Loucy (cell line): ENCODE measurements at regions not wholly inside any gene's neighbourhood (a gene's known extent, or its start where the extent isn't known, plus 50 kb on each side); places are given as distances from the start of the nearest gene placed in this dataset.

Experiments
- H2AFZ ChIP-seq: fragments of 200-600 bp; sonication (generic); 2 replicates; pipeline ENCODE4 v1.6.0; 2016; ENCODE audit warnings: antibody characterized with exemption, mild to moderate bottlenecking, low read length, moderate library complexity
- H3F3A ChIP-seq: fragments of 200-600 bp; 2 replicates; pipeline ENCODE4 v1.6.0; 2016; ENCODE audit warnings: antibody characterized with exemption, low read depth, mild to moderate bottlenecking
- H3K27me3 ChIP-seq: fragments of 200-600 bp; sonication (generic); 2 replicates; pipeline ENCODE4 v1.6.1; 2014; ENCODE audit warnings: low read length, mild to moderate bottlenecking; ENCODE audit not compliant: insufficient read depth, poor library complexity, severe bottlenecking
- H3K36me3 ChIP-seq: fragments of 200-600 bp; sonication (generic); 2 replicates; pipeline ENCODE4 v1.6.1; 2016; ENCODE audit warnings: low read length; ENCODE audit not compliant: insufficient read depth
- H3K4me1 ChIP-seq: fragments of 200-600 bp; sonication (generic); 2 replicates; pipeline ENCODE4 v1.5.1; 2014; ENCODE audit warnings: low read length, mild to moderate bottlenecking; ENCODE audit not compliant: insufficient read depth, poor library complexity, severe bottlenecking
- H3K4me2 ChIP-seq: fragments of 200-600 bp; sonication (generic); 2 replicates; pipeline ENCODE4 v1.6.0; 2014; ENCODE audit warnings: antibody characterized with exemption, low read length, low read depth, mild to moderate bottlenecking; ENCODE audit not compliant: poor library complexity, severe bottlenecking
- H3K4me3 ChIP-seq: fragments of 200-600 bp; sonication (generic); 2 replicates; pipeline ENCODE4 v1.5.1; 2014; ENCODE audit warnings: low read length, mild to moderate bottlenecking, mixed read lengths; ENCODE audit not compliant: poor library complexity, severe bottlenecking
- H3K79me2 ChIP-seq: fragments of 200-600 bp; sonication (generic); 2 replicates; pipeline ENCODE4 v1.6.1; 2014; ENCODE audit warnings: low read length; ENCODE audit not compliant: insufficient read depth
- H3K9ac ChIP-seq: fragments of 200-600 bp; sonication (generic); 2 replicates; pipeline ENCODE4 v1.6.0; 2014; ENCODE audit warnings: mild to moderate bottlenecking, low read depth, low read length, moderate library complexity; ENCODE audit not compliant: poor library complexity, severe bottlenecking
- H3K9me2 ChIP-seq: fragments of 200-600 bp; sonication (generic); replicated peaks from 2 replicates; pipeline ENCODE4 v1.6.1; 2016; ENCODE audit warnings: low read depth, low read length, mixed read lengths
- H3K9me3 ChIP-seq: fragments of 200-600 bp; sonication (generic); 2 replicates; pipeline ENCODE4 v1.6.1; 2014; ENCODE audit warnings: mild to moderate bottlenecking, antibody characterized with exemption, low read length, low read depth; ENCODE audit not compliant: insufficient read depth
- H4K20me1 ChIP-seq: fragments of 200-600 bp; sonication (generic); 2 replicates; pipeline ENCODE4 v1.6.0; 2014; ENCODE audit warnings: antibody characterized with exemption, low read length, mild to moderate bottlenecking; ENCODE audit not compliant: insufficient read depth, poor library complexity, severe bottlenecking
- EZH2phosphoT487 ChIP-seq: fragments of 200-600 bp; IDR thresholded peaks from 2 replicates; pipeline ENCODE4 v1.6.1; 2018; ENCODE audit warnings: antibody characterized with exemption, mild to moderate bottlenecking, moderate library complexity, borderline replicate concordance
- TF ChIP-seq, protein P1 (sequence below): fragments of 200-600 bp; sonication (generic); conservative IDR thresholded peaks from 2 replicates; pipeline ENCODE4 v1.5.1; 2014; ENCODE audit warnings: mild to moderate bottlenecking, antibody characterized with exemption, low read length

DNA sequence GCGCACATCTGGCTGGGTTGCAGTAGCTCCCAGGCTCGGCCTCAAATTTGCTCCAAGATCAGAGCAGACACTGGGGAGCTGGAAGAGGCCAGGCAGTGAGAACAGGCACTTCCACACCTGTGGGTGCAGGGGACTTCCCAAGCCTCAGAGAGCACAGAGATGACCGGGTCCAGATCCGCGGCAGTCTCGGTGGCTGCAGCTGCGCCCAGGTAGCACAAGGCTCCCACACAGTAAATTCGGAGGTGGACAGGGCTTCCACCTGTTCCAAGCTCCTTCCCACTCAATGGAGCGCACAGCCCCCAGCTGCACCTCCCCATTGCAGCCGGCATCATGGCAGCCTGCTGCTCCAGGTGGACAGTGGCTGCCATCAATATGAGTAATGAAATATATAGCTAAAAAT lies 1417.4 kb upstream of the SLC10A2 start:
- no peak overlapping the region for H3K4me3 ChIP-seq
- H3K9ac ChIP-seq, result no peak overlapping the region
- TF ChIP-seq, protein P1, sequence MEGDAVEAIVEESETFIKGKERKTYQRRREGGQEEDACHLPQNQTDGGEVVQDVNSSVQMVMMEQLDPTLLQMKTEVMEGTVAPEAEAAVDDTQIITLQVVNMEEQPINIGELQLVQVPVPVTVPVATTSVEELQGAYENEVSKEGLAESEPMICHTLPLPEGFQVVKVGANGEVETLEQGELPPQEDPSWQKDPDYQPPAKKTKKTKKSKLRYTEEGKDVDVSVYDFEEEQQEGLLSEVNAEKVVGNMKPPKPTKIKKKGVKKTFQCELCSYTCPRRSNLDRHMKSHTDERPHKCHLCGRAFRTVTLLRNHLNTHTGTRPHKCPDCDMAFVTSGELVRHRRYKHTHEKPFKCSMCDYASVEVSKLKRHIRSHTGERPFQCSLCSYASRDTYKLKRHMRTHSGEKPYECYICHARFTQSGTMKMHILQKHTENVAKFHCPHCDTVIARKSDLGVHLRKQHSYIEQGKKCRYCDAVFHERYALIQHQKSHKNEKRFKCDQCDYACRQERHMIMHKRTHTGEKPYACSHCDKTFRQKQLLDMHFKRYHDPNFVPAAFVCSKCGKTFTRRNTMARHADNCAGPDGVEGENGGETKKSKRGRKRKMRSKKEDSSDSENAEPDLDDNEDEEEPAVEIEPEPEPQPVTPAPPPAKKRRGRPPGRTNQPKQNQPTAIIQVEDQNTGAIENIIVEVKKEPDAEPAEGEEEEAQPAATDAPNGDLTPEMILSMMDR, result no peak
- TF ChIP-seq EZH2phosphoT487, result no peak
- H3K36me3 ChIP-seq, result no peaks in the 10 kb centered on the region
- peaks cover 4% of the 10 kb centered on the region; the same call in 1 of the 2 replicates for H3K9me3 ChIP-seq
- no peaks in the 10 kb centered on the region for H4K20me1 ChIP-seq
- no peaks in the 10 kb centered on the region for H3K79me2 ChIP-seq
- no peaks in the 10 kb centered on the region for H3K4me1 ChIP-seq
- no peaks in the 10 kb centered on the region for H3F3A ChIP-seq
- no peaks in the 10 kb centered on the region for H3K27me3 ChIP-seq
- no peak overlapping the region for H3K4me2 ChIP-seq
- no peak overlapping the region for H2AFZ ChIP-seq
- no peaks in the 10 kb centered on the region for H3K9me2 ChIP-seq

DNA sequence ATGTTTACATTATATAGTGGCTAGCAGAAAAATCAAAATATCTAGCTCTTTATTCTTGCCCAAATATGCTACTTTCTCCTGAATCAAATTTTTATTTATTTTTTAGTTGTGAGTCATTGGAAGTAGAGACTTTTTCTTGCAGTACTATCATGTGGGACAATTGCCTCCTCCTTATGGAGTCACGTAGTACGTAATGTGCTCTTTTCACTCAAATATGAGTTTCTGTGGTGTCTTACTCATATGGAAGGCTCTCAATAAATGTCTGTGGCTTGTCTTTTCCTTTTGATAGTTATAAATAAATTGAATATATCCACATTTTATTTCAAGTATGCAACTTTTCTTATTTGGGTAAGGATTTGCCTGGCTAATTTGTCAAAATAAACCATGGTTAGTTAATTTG lies 1411.0 kb upstream of the SLC10A2 start:
- Histone ChIP-seq H3K36me3 (no peaks in the 10 kb centered on the region), H3F3A (no peaks in the 10 kb centered on the region), H3K4me2 (no peak overlapping the region), H3K79me2 (no peaks in the 10 kb centered on the region), H4K20me1 (no peaks in the 10 kb centered on the region), H2AFZ (no peak overlapping the region), H3K9me2 (no peaks in the 10 kb centered on the region), H3K9ac (no peak overlapping the region), H3K4me1 (no peaks in the 10 kb centered on the region), H3K27me3 (no peaks in the 10 kb centered on the region), H3K9me3 (peaks cover 4% of the 10 kb centered on the region; the same call in 1 of the 2 replicates), H3K4me3 (no peak overlapping the region)
- TF ChIP-seq, protein P1, result no peak
- no peak for TF ChIP-seq EZH2phosphoT487

DNA sequence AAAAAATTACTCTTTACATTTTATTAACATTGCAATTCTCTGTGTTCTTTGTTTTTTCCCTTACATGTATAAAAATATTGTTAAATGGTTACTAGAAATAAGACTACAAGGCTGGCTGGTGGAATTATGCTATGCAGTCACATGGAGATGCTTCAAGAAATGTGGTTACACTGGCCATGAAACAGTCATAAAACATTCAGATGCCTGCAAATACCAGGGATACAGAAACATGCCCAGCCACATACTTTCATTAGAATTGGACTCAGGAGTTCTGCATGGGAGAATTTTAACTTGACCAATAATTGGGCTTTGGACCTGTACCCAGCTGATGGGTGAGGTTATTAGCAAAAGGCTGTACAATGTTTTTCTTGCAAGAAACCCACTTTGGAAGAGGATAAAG lies 1407.7 kb upstream of the SLC10A2 start:
- no peak overlapping the region for H3K4me3 ChIP-seq
- no peaks in the 10 kb centered on the region for H3K36me3 ChIP-seq
- H3K27me3 ChIP-seq, result no peaks in the 10 kb centered on the region
- H3K4me2 ChIP-seq, result no peak overlapping the region
- H3K9me2 ChIP-seq, result no peaks in the 10 kb centered on the region
- no peak overlapping the region for H3K9ac ChIP-seq
- no peaks in the 10 kb centered on the region for H4K20me1 ChIP-seq
- no peaks in the 10 kb centered on the region for H3K4me1 ChIP-seq
- no peaks in the 10 kb centered on the region for H3F3A ChIP-seq
- H2AFZ ChIP-seq, result no peak overlapping the region
- no peak for TF ChIP-seq EZH2phosphoT487
- TF ChIP-seq, protein P1, result no peak
- peaks cover 2% of the 10 kb centered on the region; the same call in 1 of the 2 replicates for H3K9me3 ChIP-seq
- no peaks in the 10 kb centered on the region for H3K79me2 ChIP-seq
